ENCODE measurements at regions not wholly inside any gene's neighbourhood (a gene's known extent, or its start where the extent isn't known, plus 50 kb on each side); places are given as distances from the start of the nearest gene placed in this dataset.
"Not testable (repeated sequence)": the region's sequence is repeated elsewhere in the genome, so short reads cannot be mapped to it uniquely, and the experiment has no call there.

DNA sequence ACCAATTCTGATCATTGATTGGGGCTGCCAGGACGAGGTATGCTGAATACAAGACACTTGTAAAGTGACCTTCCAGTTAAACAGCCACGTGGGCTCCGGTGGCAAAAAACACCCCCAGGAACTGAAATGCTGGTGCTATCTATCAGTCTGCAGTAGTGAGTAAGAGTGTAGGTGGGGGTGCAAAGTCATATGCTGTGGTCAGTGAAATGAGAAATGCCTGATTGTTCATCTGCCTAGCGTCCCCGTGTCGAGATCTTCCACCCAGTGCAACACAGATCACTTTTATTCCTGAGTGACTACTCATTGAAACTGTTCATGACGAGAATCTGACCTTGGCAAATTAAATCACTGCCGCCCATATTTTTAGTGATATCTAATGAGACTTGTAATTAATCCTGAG, 806.5 kb upstream of the GOT2 start:
- TF ChIP-seq, protein P1, sequence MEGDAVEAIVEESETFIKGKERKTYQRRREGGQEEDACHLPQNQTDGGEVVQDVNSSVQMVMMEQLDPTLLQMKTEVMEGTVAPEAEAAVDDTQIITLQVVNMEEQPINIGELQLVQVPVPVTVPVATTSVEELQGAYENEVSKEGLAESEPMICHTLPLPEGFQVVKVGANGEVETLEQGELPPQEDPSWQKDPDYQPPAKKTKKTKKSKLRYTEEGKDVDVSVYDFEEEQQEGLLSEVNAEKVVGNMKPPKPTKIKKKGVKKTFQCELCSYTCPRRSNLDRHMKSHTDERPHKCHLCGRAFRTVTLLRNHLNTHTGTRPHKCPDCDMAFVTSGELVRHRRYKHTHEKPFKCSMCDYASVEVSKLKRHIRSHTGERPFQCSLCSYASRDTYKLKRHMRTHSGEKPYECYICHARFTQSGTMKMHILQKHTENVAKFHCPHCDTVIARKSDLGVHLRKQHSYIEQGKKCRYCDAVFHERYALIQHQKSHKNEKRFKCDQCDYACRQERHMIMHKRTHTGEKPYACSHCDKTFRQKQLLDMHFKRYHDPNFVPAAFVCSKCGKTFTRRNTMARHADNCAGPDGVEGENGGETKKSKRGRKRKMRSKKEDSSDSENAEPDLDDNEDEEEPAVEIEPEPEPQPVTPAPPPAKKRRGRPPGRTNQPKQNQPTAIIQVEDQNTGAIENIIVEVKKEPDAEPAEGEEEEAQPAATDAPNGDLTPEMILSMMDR (IDR thresholded peaks at IDR 0.05; ENCODE audit: borderline replicate concordance, insufficient read depth, low read depth, low read length): no peak
- H3K4me3 ChIP-seq (ENCODE audit: low read depth, low read length): no peak overlapping the region

DNA sequence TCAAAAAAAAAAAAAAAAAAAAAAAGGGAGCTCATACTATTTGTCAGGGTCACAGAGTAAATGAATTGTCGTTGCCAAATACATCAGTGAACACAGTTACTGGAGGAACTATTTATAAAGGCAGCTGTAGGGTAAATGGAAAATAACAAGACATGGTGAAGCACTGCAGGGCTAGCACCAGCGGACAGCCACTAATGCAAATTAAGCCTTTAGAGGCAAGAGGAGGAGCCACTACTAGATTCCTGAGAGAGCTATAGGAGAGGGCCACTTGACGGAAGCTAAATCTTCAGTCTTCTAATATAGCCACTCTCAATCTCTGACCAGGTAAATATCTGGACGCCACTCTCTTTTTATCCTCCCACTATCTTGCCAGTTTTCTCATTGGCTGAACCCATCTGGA, 801.2 kb upstream of the GOT2 start:
- H3K4me3 ChIP-seq (ENCODE audit: low read depth, low read length): no peak overlapping the region
- TF ChIP-seq, protein P1 (IDR thresholded peaks at IDR 0.05; ENCODE audit: borderline replicate concordance, insufficient read depth, low read depth, low read length): no peak

DNA sequence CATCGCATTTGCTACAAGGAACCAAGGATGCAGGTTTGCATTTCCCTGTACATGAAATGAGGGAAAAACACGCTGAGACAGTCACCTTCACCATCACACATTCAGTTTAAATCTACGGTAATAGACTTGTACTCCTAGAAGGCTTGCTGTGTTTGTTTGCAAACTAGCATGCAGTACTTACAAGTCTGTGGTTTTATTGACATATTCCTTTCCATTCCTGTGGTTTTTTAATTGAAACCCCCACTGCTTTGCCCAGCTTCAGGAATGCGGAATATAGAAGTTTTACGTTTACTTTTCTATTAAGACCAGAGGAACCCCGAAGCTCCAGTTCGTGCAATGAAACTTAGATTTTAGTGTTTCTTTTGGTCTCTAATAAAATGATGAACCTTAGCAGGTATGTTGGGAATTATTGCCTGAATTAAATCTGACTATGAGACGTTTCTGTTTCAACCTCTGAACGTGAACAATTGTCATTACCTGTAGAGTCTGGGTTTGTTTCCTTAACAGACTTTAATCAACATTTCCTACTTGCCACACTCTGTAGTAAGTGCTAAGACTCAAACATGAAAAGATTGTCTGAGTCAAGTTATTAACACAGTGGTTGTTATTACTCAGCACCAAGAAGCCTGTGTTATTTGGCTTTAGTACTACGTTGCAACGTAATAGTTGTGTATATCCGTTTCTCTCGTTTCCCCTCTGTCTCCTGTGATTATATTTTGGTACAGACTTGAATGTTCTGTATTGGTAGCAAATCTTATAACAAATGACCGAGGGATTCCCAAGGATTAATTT, 793.3 kb upstream of the GOT2 start:
- H3K4me3 ChIP-seq (ENCODE audit: low read depth, low read length): no peak overlapping the region
- TF ChIP-seq, protein P1 (IDR thresholded peaks at IDR 0.05; ENCODE audit: borderline replicate concordance, insufficient read depth, low read depth, low read length): no peak

DNA sequence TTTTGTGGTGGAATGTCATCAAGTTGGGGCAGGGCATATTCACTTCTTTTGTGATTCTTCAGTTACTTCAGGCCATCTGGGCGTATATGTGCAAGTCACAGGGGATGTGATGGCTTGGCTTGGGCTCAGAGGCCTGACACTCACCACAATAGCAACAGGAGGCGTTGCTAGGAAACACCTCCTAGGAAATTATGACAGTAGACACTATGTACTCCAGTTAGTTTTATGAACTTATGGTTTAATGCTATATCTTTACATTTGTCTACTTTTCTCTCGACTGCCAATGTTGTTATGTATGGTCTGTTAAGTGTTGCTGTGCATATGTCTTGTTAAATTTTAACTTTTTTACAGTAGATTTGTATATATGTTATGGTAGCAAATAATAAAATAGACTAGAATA, 788.7 kb upstream of the GOT2 start:
- TF ChIP-seq, protein P1 (IDR thresholded peaks at IDR 0.05; ENCODE audit: borderline replicate concordance, insufficient read depth, low read depth, low read length): no peak
- no peak overlapping the region for H3K4me3 ChIP-seq (ENCODE audit: low read depth, low read length)

DNA sequence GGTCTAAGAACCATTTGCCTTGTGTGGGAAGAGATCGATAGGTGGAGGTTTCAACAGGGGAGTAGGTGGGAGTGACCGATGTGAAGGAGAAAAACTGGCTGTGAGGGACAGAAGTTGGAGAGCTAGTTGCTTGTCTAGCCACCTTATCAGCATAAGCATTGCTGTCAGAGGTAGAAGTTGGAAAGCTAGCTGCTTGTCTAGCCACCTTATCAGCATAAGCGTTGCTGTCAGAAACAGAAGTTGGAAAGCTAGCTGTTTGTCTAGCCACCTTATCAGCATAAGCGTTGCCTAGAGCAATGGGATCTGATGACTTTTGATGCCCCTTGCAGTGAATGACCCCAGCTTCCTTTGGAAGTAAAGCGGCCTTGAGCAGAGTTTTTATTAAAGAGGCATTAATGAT, 784.6 kb upstream of the GOT2 start:
- H3K4me3 ChIP-seq (ENCODE audit: low read depth, low read length): not testable (repeated sequence)

DNA sequence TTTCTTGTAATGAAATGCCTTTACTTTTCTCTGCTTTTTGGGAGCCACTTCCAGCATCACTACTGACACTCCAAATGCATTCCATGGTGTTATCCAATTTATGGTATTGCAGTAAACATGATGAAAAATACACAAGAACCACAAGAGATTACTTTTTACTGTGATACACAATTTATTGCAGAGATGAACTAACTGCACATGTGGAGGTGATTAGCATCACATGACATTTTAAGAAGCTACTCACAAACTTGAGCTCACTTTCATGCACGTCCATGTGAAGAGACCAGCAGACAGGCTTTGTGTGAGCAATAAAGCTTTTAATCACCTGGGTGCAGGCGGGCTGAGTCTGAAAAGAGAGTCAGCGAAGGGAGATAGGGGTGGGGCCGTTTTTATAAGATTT, 780.5 kb upstream of the GOT2 start:
- TF ChIP-seq, protein P1 (IDR thresholded peaks at IDR 0.05; ENCODE audit: borderline replicate concordance, insufficient read depth, low read depth, low read length): no peak
- H3K4me3 ChIP-seq (ENCODE audit: low read depth, low read length): no peak overlapping the region

DNA sequence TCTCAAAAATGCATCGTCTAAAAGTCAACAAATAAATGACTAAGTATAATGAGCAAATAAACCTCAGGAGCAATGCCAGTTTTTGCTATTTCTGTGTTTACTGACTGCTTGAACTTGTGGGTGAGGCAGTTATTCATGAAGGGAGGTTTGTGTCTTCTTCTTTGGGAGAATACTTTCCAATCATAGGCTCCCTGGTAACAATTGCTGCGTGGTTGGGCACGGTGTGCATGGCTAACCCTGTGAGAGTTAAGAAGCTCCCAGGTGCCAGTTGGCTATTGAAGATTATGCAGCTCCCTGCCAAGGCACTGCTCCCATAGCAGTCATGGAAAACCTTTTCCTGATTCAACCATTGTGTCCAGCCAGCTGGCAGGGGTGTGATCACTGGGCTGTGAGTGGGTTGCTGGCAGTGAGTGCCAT, 775.9 kb upstream of the GOT2 start:
- TF ChIP-seq, protein P1 (IDR thresholded peaks at IDR 0.05; ENCODE audit: borderline replicate concordance, insufficient read depth, low read depth, low read length): no peak
- H3K4me3 ChIP-seq (ENCODE audit: low read depth, low read length): no peak overlapping the region
